Suprapubic skin (tissue), 4 donors: ENCODE measurements at regions not wholly inside any gene's neighbourhood (a gene's known extent, or its start where the extent isn't known, plus 50 kb on each side); places are given as distances from the start of the nearest gene placed in this dataset.
"Not testable (repeated sequence)": the region's sequence is repeated elsewhere in the genome, so short reads cannot be mapped to it uniquely, and the experiment has no call there.

Source experiments
- DNase-seq, 2 donors: peaks; one replicate each; pipeline ENCODE4 v3.0.0-alpha.2; 2019; ENCODE audit warnings: low spot score in 2 of 2
- H3K27ac ChIP-seq: fragments of 200-600 bp; sonication (generic); one replicate; pipeline ENCODE4 v1.5.1; 2019
- H3K27me3 ChIP-seq: fragments of 200-600 bp; sonication (generic); one replicate; pipeline ENCODE4 v1.5.1; 2019
- H3K36me3 ChIP-seq: fragments of 200-600 bp; sonication (generic); one replicate; pipeline ENCODE4 v1.5.1; 2019
- H3K4me1 ChIP-seq: fragments of 200-600 bp; sonication (generic); one replicate; pipeline ENCODE4 v1.5.1; 2019
- H3K4me3 ChIP-seq: fragments of 200-600 bp; sonication (generic); one replicate; pipeline ENCODE4 v1.5.1; 2019; ENCODE audit warnings: mild to moderate bottlenecking
- H3K9me3 ChIP-seq: fragments of 200-600 bp; sonication (generic); one replicate; pipeline ENCODE4 v1.5.1; 2019
- EP300 ChIP-seq: sonication (generic); formaldehyde crosslinking; IDR thresholded peaks from one replicate; pipeline ENCODE4 v1.6.1; 2017; ENCODE audit warnings: antibody characterized with exemption
- POLR2A ChIP-seq, 2 donors: fragments of 450-650 bp; IDR thresholded peaks; one replicate each; pipeline ENCODE4 v1.6.1; 2017; ENCODE audit warnings: antibody characterized with exemption in 2 of 2, mild to moderate bottlenecking in 2 of 2, moderate library complexity in 2 of 2
- POLR2AphosphoS5 ChIP-seq, 3 donors: sonication (generic); formaldehyde crosslinking; IDR thresholded peaks; one replicate each; pipeline ENCODE4 v1.6.1; 2017; ENCODE audit warnings: antibody characterized with exemption in 3 of 3
- WGBS: methylation state at CpG from one replicate; pipeline ENCODE4 v1.1.5; 2018; 5-methylcytosine and 5-hydroxymethylcytosine counted together
- TF ChIP-seq, protein P1 (sequence below), 2 donors: fragments of 200-600 bp in 1 of 2; fragments of 450-650 bp in 1 of 2; sonication (generic) in 1 of 2; IDR thresholded peaks; one replicate each; pipeline ENCODE4 v1.5.1; 2016 to 2019; ENCODE audit warnings: antibody characterized with exemption in 2 of 2, mild to moderate bottlenecking in 1 of 2, moderate library complexity in 1 of 2

DNA sequence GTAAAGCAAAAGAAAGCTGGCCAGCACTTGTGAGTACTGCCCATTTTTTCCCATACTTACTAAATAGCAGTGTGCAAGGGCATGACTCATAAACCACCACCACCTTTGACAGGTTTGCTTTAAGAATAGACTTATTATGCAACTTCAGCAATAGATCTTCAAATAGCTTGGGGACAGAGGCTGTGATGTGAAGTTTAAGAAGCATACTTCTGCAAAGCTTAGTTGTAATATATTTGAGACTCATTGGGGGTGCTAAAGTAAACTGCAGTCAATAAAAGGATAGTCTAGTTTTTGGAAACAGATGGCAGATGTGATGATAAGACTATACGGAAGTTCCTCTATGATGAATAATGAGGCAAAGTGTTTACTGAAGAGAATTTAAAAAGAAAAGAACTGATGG is 210.0 kb downstream of the PLA2G4A start:
- no peaks in the 10 kb centered on the region for H3K36me3 ChIP-seq
- no peaks in the 10 kb centered on the region for H3K4me1 ChIP-seq
- no peaks in the 10 kb centered on the region for H3K27me3 ChIP-seq
- no peak overlapping the region for H3K27ac ChIP-seq
- WGBS = 33% methylated on average over 1 of the region's 1 CpG
- H3K9me3 ChIP-seq = no peaks in the 10 kb centered on the region
- no peak overlapping the region for H3K4me3 ChIP-seq
- TF ChIP-seq EP300 = no peak
- TF ChIP-seq POLR2AphosphoS5 (IDR thresholded peaks at IDR 0.05) = no peak
- TF ChIP-seq, protein P1, sequence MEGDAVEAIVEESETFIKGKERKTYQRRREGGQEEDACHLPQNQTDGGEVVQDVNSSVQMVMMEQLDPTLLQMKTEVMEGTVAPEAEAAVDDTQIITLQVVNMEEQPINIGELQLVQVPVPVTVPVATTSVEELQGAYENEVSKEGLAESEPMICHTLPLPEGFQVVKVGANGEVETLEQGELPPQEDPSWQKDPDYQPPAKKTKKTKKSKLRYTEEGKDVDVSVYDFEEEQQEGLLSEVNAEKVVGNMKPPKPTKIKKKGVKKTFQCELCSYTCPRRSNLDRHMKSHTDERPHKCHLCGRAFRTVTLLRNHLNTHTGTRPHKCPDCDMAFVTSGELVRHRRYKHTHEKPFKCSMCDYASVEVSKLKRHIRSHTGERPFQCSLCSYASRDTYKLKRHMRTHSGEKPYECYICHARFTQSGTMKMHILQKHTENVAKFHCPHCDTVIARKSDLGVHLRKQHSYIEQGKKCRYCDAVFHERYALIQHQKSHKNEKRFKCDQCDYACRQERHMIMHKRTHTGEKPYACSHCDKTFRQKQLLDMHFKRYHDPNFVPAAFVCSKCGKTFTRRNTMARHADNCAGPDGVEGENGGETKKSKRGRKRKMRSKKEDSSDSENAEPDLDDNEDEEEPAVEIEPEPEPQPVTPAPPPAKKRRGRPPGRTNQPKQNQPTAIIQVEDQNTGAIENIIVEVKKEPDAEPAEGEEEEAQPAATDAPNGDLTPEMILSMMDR (IDR thresholded peaks at IDR 0.05) = no peak
- no peak for TF ChIP-seq POLR2A (IDR thresholded peaks at IDR 0.05)
- no peak for DNase-seq

DNA sequence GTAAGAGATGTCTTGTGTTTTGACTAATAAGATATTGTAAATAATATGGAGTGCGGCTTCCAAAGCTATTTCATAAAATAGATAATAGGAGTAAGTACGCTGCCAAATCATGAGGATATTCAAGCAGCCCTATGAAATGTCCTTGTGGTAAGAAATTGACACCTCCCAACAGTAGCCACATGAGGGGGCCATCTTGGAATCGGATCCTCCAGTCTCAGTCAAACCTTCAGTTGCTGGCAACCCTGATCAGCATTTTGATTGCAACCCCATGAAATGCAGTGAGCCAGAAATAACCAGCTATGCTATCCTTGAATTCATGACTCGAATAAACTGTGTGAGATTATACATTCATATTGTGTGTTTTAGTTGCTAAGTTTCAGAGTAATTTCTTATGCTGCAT is 212.4 kb downstream of the PLA2G4A start:
- H3K36me3 ChIP-seq = no peaks in the 10 kb centered on the region
- no peak overlapping the region for H3K4me3 ChIP-seq
- no peak overlapping the region for H3K27ac ChIP-seq
- H3K27me3 ChIP-seq = no peaks in the 10 kb centered on the region
- 87% methylated on average over 4 of the region's 4 CpGs for WGBS
- no peak for DNase-seq
- H3K4me1 ChIP-seq = no peaks in the 10 kb centered on the region
- H3K9me3 ChIP-seq = no peaks in the 10 kb centered on the region
- TF ChIP-seq, protein P1 (IDR thresholded peaks at IDR 0.05) = no peak
- TF ChIP-seq EP300 = no peak
- no peak for TF ChIP-seq POLR2AphosphoS5 (IDR thresholded peaks at IDR 0.05)
- TF ChIP-seq POLR2A (IDR thresholded peaks at IDR 0.05) = no peak

DNA sequence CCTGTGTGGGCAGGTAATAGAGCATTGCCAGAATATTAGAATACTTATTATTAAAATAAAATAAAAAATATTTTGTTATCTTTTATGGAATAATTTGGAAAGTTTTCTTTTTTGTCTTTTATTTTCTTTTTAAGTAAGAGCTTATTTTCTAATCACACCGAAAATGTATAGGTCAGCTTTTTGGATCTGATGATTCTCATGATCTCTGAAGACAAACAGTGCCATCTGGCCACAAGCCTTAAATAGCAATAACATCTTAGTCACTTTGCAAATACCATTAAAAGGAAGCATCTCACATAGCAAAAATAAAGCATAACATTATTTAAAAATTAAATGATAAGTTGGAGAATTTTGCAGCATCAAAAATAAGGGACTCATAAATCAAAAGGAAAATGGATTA is 213.8 kb downstream of the PLA2G4A start:
- WGBS = 85% methylated on average over 1 of the region's 1 CpG
- Histone ChIP-seq H3K4me1 (no peaks in the 10 kb centered on the region), H3K36me3 (no peaks in the 10 kb centered on the region), H3K27me3 (no peaks in the 10 kb centered on the region), H3K27ac (no peak overlapping the region), H3K4me3 (no peak overlapping the region), H3K9me3 (no peaks in the 10 kb centered on the region)
- no peak for DNase-seq
- TF ChIP-seq, protein P1 (IDR thresholded peaks at IDR 0.05) = no peak
- TF ChIP-seq POLR2A (IDR thresholded peaks at IDR 0.05) (no peak), EP300 (no peak), POLR2AphosphoS5 (IDR thresholded peaks at IDR 0.05) (no peak)

DNA sequence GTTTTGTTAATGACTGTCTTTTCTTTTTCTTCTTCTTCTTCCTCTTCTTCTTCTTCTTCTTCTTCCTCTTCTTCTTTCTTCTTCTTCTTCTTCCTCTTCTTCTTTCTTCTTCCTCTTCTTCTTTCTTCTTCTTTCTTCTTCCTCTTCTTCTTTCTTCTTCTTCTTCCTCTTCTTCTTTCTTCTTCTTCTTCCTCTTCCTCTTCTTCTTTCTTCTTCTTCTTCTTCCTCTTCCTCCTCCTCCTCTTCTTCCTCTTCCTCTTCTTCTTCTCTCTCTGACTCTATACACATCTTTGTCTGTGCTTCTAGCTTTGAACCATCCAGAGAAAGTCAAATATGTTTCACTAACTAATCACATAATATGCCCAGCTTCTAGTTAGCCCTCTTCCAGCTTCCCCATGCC is 214.7 kb downstream of the PLA2G4A start:
- H3K27me3 ChIP-seq, H3K4me3 ChIP-seq, H3K27ac ChIP-seq, H3K4me1 ChIP-seq, H3K36me3 ChIP-seq, H3K9me3 ChIP-seq, DNase-seq: not testable (repeated sequence)

DNA sequence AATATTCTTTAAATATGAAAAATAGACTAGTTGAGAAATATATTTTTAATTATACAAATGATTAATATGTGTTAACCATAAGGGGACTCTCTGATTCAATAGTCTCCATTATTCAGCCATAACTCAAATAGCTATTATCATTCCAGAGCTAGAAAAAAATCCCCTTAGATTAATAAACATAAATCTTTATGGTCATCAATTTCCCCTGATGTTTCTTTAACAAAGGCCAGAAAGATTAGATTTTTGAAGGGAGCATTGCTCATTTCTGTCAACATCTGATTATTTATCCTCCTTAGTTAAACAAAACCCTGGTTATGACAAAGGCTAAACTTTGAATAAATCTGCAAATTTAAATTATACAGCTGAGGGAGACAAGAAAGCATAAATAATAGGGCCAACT is 215.7 kb downstream of the PLA2G4A start:
- Histone ChIP-seq H3K27me3 (no peaks in the 10 kb centered on the region), H3K9me3 (no peaks in the 10 kb centered on the region), H3K36me3 (no peaks in the 10 kb centered on the region), H3K4me1 (no peaks in the 10 kb centered on the region), H3K4me3 (no peak overlapping the region), H3K27ac (no peak overlapping the region)
- TF ChIP-seq, protein P1 (IDR thresholded peaks at IDR 0.05) = no peak
- TF ChIP-seq EP300 (no peak), POLR2AphosphoS5 (IDR thresholded peaks at IDR 0.05) (no peak), POLR2A (IDR thresholded peaks at IDR 0.05) (no peak)
- DNase-seq = no peak

DNA sequence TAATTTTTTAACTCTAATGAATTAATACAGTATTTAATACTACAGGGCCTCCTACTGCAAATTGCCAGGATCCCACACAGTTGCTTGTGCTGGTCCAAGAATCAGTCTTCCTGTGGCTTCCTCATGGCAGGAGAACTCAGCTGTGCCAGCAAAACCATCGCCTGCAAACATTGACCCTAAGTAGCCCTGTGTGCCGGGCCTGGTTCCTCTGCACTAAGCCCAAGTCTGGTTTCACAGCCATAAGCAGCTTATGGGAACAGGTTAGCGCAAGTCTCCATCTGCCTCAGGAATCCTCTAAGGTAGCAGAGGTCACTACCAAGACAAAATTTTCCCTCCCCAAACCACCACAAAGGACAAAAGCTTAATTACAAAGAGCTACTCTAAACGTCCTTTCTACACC is 216.6 kb downstream of the PLA2G4A start:
- Histone ChIP-seq H3K27ac (no peak overlapping the region), H3K36me3 (no peaks in the 10 kb centered on the region), H3K4me1 (no peaks in the 10 kb centered on the region), H3K27me3 (no peaks in the 10 kb centered on the region), H3K4me3 (no peak overlapping the region), H3K9me3 (no peaks in the 10 kb centered on the region)
- WGBS = 83% methylated on average over 4 of the region's 4 CpGs
- DNase-seq = no peak
- TF ChIP-seq POLR2A (IDR thresholded peaks at IDR 0.05) = no peak
- no peak for TF ChIP-seq EP300
- no peak for TF ChIP-seq POLR2AphosphoS5 (IDR thresholded peaks at IDR 0.05)
- TF ChIP-seq, protein P1 (IDR thresholded peaks at IDR 0.05) = no peak
